ENCODE measurements at regions not wholly inside any gene's neighbourhood (a gene's known extent, or its start where the extent isn't known, plus 50 kb on each side); places are given as distances from the start of the nearest gene placed in this dataset.
A peak's percentile ranks its signal among the peaks of the same experiment; 100 is the strongest.

- no peak overlapping the region for H3K4me3 ChIP-seq (ENCODE audit: low read length)
- no peaks in the 10 kb centered on the region for H3K36me3 ChIP-seq (ENCODE audit: control insufficient read depth, insufficient read depth, low read length)
- DNase-seq, result no peak
- peaks cover 7% of the 10 kb centered on the region for H3K4me1 ChIP-seq (ENCODE audit: control insufficient read depth, insufficient read depth, low read length)
- no peak overlapping the region for H3K27ac ChIP-seq (ENCODE audit: low read length)
- no peaks in the 10 kb centered on the region for H3K27me3 ChIP-seq (ENCODE audit: control insufficient read depth, insufficient read depth, low read length)
- no CpG with 5 or more reads among the region's 1 CpG for WGBS (ENCODE audit: insufficient coverage)
- H3K9me3 ChIP-seq (replicated peaks; ENCODE audit: control insufficient read depth, low read depth, low read length), result no peaks in the 10 kb centered on the region
Observed at GRCh38 chr3:132867956-132868355, 145.7 kb upstream of the NPHP3 start.

- Histone ChIP-seq H3K36me3 (ENCODE audit: control insufficient read depth, insufficient read depth, low read length) (no peaks in the 10 kb centered on the region), H3K9me3 (replicated peaks; ENCODE audit: control insufficient read depth, low read depth, low read length) (no peaks in the 10 kb centered on the region), H3K27ac (ENCODE audit: low read length) (no peak overlapping the region), H3K4me1 (ENCODE audit: control insufficient read depth, insufficient read depth, low read length) (peaks cover 7% of the 10 kb centered on the region), H3K4me3 (ENCODE audit: low read length) (no peak overlapping the region), H3K27me3 (ENCODE audit: control insufficient read depth, insufficient read depth, low read length) (no peaks in the 10 kb centered on the region)
- WGBS (ENCODE audit: insufficient coverage), result 20% methylated on average over 1 of the region's 3 CpGs
- no peak for DNase-seq
Observed at GRCh38 chr3:132867526-132867925, 145.3 kb upstream of the NPHP3 start.

- no CpG with 5 or more reads among the region's 1 CpG for WGBS (ENCODE audit: insufficient coverage)
- no peaks in the 10 kb centered on the region for H3K4me1 ChIP-seq (ENCODE audit: control insufficient read depth, insufficient read depth, low read length)
- DNase-seq, result no peak
- H3K27ac ChIP-seq (ENCODE audit: low read length), result no peak overlapping the region
- no peaks in the 10 kb centered on the region for H3K36me3 ChIP-seq (ENCODE audit: control insufficient read depth, insufficient read depth, low read length)
- H3K4me3 ChIP-seq (ENCODE audit: low read length), result no peak overlapping the region
- H3K9me3 ChIP-seq (replicated peaks; ENCODE audit: control insufficient read depth, low read depth, low read length), result no peaks in the 10 kb centered on the region
- no peaks in the 10 kb centered on the region for H3K27me3 ChIP-seq (ENCODE audit: control insufficient read depth, insufficient read depth, low read length)
Observed at GRCh38 chr3:132857317-132857716, 135.1 kb upstream of the NPHP3 start.

GRCh38 chr3:132854856-132855535, 132.8 kb upstream of the NPHP3 start:
- H3K27ac ChIP-seq (ENCODE audit: low read length), result no peak overlapping the region
- no peaks in the 10 kb centered on the region for H3K27me3 ChIP-seq (ENCODE audit: control insufficient read depth, insufficient read depth, low read length)
- no peaks in the 10 kb centered on the region for H3K4me1 ChIP-seq (ENCODE audit: control insufficient read depth, insufficient read depth, low read length)
- DNase-seq, result no peak
- H3K4me3 ChIP-seq (ENCODE audit: low read length), result no peak overlapping the region
- WGBS (ENCODE audit: insufficient coverage), result 84% methylated on average over 5 of the region's 6 CpGs
- H3K9me3 ChIP-seq (replicated peaks; ENCODE audit: control insufficient read depth, low read depth, low read length), result no peaks in the 10 kb centered on the region
- no peaks in the 10 kb centered on the region for H3K36me3 ChIP-seq (ENCODE audit: control insufficient read depth, insufficient read depth, low read length)

- DNase-seq, result peak; percentile 52
- H3K4me3 ChIP-seq (ENCODE audit: low read length), result no peak overlapping the region
- 59% methylated on average over 7 of the region's 7 CpGs for WGBS (ENCODE audit: insufficient coverage)
- peaks cover 5% of the 10 kb centered on the region for H3K4me1 ChIP-seq (ENCODE audit: control insufficient read depth, insufficient read depth, low read length)
- H3K27ac ChIP-seq (ENCODE audit: low read length), result no peak overlapping the region
- H3K27me3 ChIP-seq (ENCODE audit: control insufficient read depth, insufficient read depth, low read length), result no peaks in the 10 kb centered on the region
- H3K9me3 ChIP-seq (replicated peaks; ENCODE audit: control insufficient read depth, low read depth, low read length), result no peaks in the 10 kb centered on the region
- no peaks in the 10 kb centered on the region for H3K36me3 ChIP-seq (ENCODE audit: control insufficient read depth, insufficient read depth, low read length)
Observed at GRCh38 chr3:132847849-132848625, 125.8 kb upstream of the NPHP3 start.

- no peaks in the 10 kb centered on the region for H3K9me3 ChIP-seq (replicated peaks; ENCODE audit: control insufficient read depth, low read depth, low read length)
- peaks cover 5% of the 10 kb centered on the region for H3K4me1 ChIP-seq (ENCODE audit: control insufficient read depth, insufficient read depth, low read length)
- no peaks in the 10 kb centered on the region for H3K27me3 ChIP-seq (ENCODE audit: control insufficient read depth, insufficient read depth, low read length)
- WGBS (ENCODE audit: insufficient coverage), result 40% methylated on average over 1 of the region's 4 CpGs
- H3K27ac ChIP-seq (ENCODE audit: low read length), result no peak overlapping the region
- H3K36me3 ChIP-seq (ENCODE audit: control insufficient read depth, insufficient read depth, low read length), result no peaks in the 10 kb centered on the region
- no peak overlapping the region for H3K4me3 ChIP-seq (ENCODE audit: low read length)
- no peak for DNase-seq
Observed at GRCh38 chr3:132843851-132844553, 121.8 kb upstream of the NPHP3 start.

- H3K27me3 ChIP-seq (ENCODE audit: control insufficient read depth, insufficient read depth, low read length), result no peaks in the 10 kb centered on the region
- 67% methylated on average over 2 of the region's 3 CpGs for WGBS (ENCODE audit: insufficient coverage)
Observed at GRCh38 chr3:132843349-132843748, 121.1 kb upstream of the NPHP3 start.

GRCh38 chr3:132841621-132842020, 119.4 kb upstream of the NPHP3 start:
- Histone ChIP-seq H3K4me3 (ENCODE audit: low read length) (no peak overlapping the region), H3K4me1 (ENCODE audit: control insufficient read depth, insufficient read depth, low read length) (no peaks in the 10 kb centered on the region), H3K27me3 (ENCODE audit: control insufficient read depth, insufficient read depth, low read length) (no peaks in the 10 kb centered on the region), H3K27ac (ENCODE audit: low read length) (no peak overlapping the region), H3K36me3 (ENCODE audit: control insufficient read depth, insufficient read depth, low read length) (no peaks in the 10 kb centered on the region), H3K9me3 (replicated peaks; ENCODE audit: control insufficient read depth, low read depth, low read length) (no peaks in the 10 kb centered on the region)
- no peak for DNase-seq
- no CpG with 5 or more reads among the region's 2 CpGs for WGBS (ENCODE audit: insufficient coverage)

More at GRCh38 chr3:132843349-132843748, 121.1 kb upstream of the NPHP3 start:
- Histone ChIP-seq H3K9me3 (replicated peaks; ENCODE audit: control insufficient read depth, low read depth, low read length) (no peaks in the 10 kb centered on the region), H3K4me3 (ENCODE audit: low read length) (no peak overlapping the region), H3K27ac (ENCODE audit: low read length) (no peak overlapping the region), H3K36me3 (ENCODE audit: control insufficient read depth, insufficient read depth, low read length) (no peaks in the 10 kb centered on the region), H3K4me1 (ENCODE audit: control insufficient read depth, insufficient read depth, low read length) (peaks cover 5% of the 10 kb centered on the region)
- DNase-seq, result no peak

GRCh38 chr3:132840201-132840700, 118.0 kb upstream of the NPHP3 start:
- H3K9me3 ChIP-seq (replicated peaks; ENCODE audit: control insufficient read depth, low read depth, low read length), result no peaks in the 10 kb centered on the region

GRCh38 chr3:132838477-132838876, 116.3 kb upstream of the NPHP3 start:
- no peaks in the 10 kb centered on the region for H3K36me3 ChIP-seq (ENCODE audit: control insufficient read depth, insufficient read depth, low read length)
- no peak overlapping the region for H3K4me3 ChIP-seq (ENCODE audit: low read length)
- no peaks in the 10 kb centered on the region for H3K27me3 ChIP-seq (ENCODE audit: control insufficient read depth, insufficient read depth, low read length)
- no CpG with 5 or more reads among the region's 1 CpG for WGBS (ENCODE audit: insufficient coverage)
- H3K27ac ChIP-seq (ENCODE audit: low read length), result no peak overlapping the region
- no peaks in the 10 kb centered on the region for H3K4me1 ChIP-seq (ENCODE audit: control insufficient read depth, insufficient read depth, low read length)
- DNase-seq, result no peak
- H3K9me3 ChIP-seq (replicated peaks; ENCODE audit: control insufficient read depth, low read depth, low read length), result no peaks in the 10 kb centered on the region

More at GRCh38 chr3:132840201-132840700, 118.0 kb upstream of the NPHP3 start:
- Histone ChIP-seq H3K36me3 (ENCODE audit: control insufficient read depth, insufficient read depth, low read length) (no peaks in the 10 kb centered on the region), H3K27ac (ENCODE audit: low read length) (no peak overlapping the region), H3K4me3 (ENCODE audit: low read length) (no peak overlapping the region), H3K27me3 (ENCODE audit: control insufficient read depth, insufficient read depth, low read length) (no peaks in the 10 kb centered on the region), H3K4me1 (ENCODE audit: control insufficient read depth, insufficient read depth, low read length) (no peaks in the 10 kb centered on the region)
- no CpG with 5 or more reads among the region's 3 CpGs for WGBS (ENCODE audit: insufficient coverage)
- no peak for DNase-seq

Data from muscle of leg (tissue), 3 donors.